ENCODE measurements at regions not wholly inside any gene's neighbourhood (a gene's known extent, or its start where the extent isn't known, plus 50 kb on each side); places are given as distances from the start of the nearest gene placed in this dataset.
"Not testable (repeated sequence)": the region's sequence is repeated elsewhere in the genome, so short reads cannot be mapped to it uniquely, and the experiment has no call there.

- FAIRE-seq (no peak), DNase-seq (ENCODE audit: low read depth) (no peak)
- H3K27me3 ChIP-seq (ENCODE audit: control insufficient read depth, insufficient read depth, low read length): no peaks in the 10 kb centered on the region
- TF ChIP-seq CTCF (IDR thresholded peaks at IDR 0.05; ENCODE audit: insufficient read depth, low read length, severe bottlenecking): no peak
- no peaks in the 10 kb centered on the region for H3K36me3 ChIP-seq (ENCODE audit: control insufficient read depth, insufficient read depth, low read length)
- H3K4me3 ChIP-seq (ENCODE audit: low read depth, low read length): no peak overlapping the region
Observed at GRCh38 chr5:74530326-74531050, 110.0 kb downstream of the ENC1 start.

GRCh38 chr5:74529101-74529500 lies 111.4 kb downstream of the ENC1 start:
- no peaks in the 10 kb centered on the region for H3K36me3 ChIP-seq (ENCODE audit: control insufficient read depth, insufficient read depth, low read length)
- DNase-seq (ENCODE audit: low read depth) (no peak), FAIRE-seq (no peak)
- TF ChIP-seq CTCF (IDR thresholded peaks at IDR 0.05; ENCODE audit: insufficient read depth, low read length, severe bottlenecking): no peak
- no peak overlapping the region for H3K4me3 ChIP-seq (ENCODE audit: low read depth, low read length)
- no peaks in the 10 kb centered on the region for H3K27me3 ChIP-seq (ENCODE audit: control insufficient read depth, insufficient read depth, low read length)

- Histone ChIP-seq H3K27me3 (ENCODE audit: control insufficient read depth, insufficient read depth, low read length) (no peaks in the 10 kb centered on the region), H3K36me3 (ENCODE audit: control insufficient read depth, insufficient read depth, low read length) (no peaks in the 10 kb centered on the region), H3K4me3 (ENCODE audit: low read depth, low read length) (no peak overlapping the region)
- no peak for TF ChIP-seq CTCF (IDR thresholded peaks at IDR 0.05; ENCODE audit: insufficient read depth, low read length, severe bottlenecking)
- FAIRE-seq (no peak), DNase-seq (ENCODE audit: low read depth) (no peak)
Observed at GRCh38 chr5:74526111-74526510, 114.4 kb downstream of the ENC1 start.

GRCh38 chr5:74524767-74525166 lies 115.8 kb downstream of the ENC1 start:
- not testable (repeated sequence) for FAIRE-seq; H3K27me3 ChIP-seq (ENCODE audit: control insufficient read depth, insufficient read depth, low read length); H3K4me3 ChIP-seq (ENCODE audit: low read depth, low read length); H3K36me3 ChIP-seq (ENCODE audit: control insufficient read depth, insufficient read depth, low read length); DNase-seq (ENCODE audit: low read depth)

GRCh38 chr5:74523698-74524097 lies 116.8 kb downstream of the ENC1 start:
- not testable (repeated sequence) for H3K36me3 ChIP-seq (ENCODE audit: control insufficient read depth, insufficient read depth, low read length); DNase-seq (ENCODE audit: low read depth); FAIRE-seq; H3K4me3 ChIP-seq (ENCODE audit: low read depth, low read length); H3K27me3 ChIP-seq (ENCODE audit: control insufficient read depth, insufficient read depth, low read length)

GRCh38 chr5:74522838-74523237 lies 117.7 kb downstream of the ENC1 start:
- FAIRE-seq: not testable (repeated sequence)

GRCh38 chr5:74521401-74521800 lies 119.1 kb downstream of the ENC1 start:
- no peak for TF ChIP-seq CTCF (IDR thresholded peaks at IDR 0.05; ENCODE audit: insufficient read depth, low read length, severe bottlenecking)
- no peak for DNase-seq (ENCODE audit: low read depth)
- Histone ChIP-seq H3K4me3 (ENCODE audit: low read depth, low read length) (no peak overlapping the region), H3K27me3 (ENCODE audit: control insufficient read depth, insufficient read depth, low read length) (no peaks in the 10 kb centered on the region), H3K36me3 (ENCODE audit: control insufficient read depth, insufficient read depth, low read length) (no peaks in the 10 kb centered on the region)
- no peak for FAIRE-seq

More at GRCh38 chr5:74522838-74523237, 117.7 kb downstream of the ENC1 start:
- H3K27me3 ChIP-seq (ENCODE audit: control insufficient read depth, insufficient read depth, low read length); DNase-seq (ENCODE audit: low read depth); H3K4me3 ChIP-seq (ENCODE audit: low read depth, low read length); H3K36me3 ChIP-seq (ENCODE audit: control insufficient read depth, insufficient read depth, low read length): not testable (repeated sequence)

All from bronchial epithelial cell (primary cell).